ENCODE measurements at regions not wholly inside any gene's neighbourhood (a gene's known extent, or its start where the extent isn't known, plus 50 kb on each side); places are given as distances from the start of the nearest gene placed in this dataset.
"Not testable (repeated sequence)": the region's sequence is repeated elsewhere in the genome, so short reads cannot be mapped to it uniquely, and the experiment has no call there.

DNA sequence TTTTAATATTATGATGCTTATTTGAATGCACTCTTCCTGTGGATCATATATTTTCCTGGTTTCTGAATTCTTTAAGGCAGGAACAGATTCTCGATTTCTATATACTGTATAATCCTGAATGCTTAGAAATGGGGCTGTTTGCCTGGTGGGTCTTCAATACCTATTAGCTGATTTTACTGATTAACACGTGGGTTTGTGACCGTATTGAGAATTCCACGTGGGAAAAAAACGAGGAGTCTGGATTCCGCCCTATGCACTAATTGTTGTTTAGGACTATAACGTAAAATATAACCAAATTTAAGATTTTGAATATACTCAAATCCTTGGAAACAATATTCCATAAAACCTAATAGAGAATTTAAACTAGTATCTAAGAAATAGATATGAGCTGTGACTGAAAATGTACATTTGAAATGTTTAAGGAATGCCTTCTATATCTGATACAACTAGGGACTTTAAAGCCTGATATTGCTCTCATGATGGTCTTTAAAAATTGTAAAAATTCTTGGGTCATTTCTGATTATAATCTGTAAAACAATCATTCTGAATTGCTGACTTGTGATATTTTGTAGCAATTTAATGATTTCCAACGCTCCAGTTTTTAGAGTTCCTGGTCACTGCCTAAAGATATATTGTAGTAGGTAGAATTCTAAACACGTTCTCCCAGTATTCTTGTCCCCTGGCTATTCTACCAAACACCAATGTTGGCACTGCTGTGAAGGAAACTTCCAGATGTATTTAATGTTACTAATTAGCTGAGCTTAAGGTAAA lies 93.6 kb upstream of the NOX3 start:
- CTCF ChIA-PET, result no interaction called here
- peaks cover 5% of the 10 kb centered on the region for H3K27me3 Mint-ChIP-seq
- no peak for DNase-seq
- H3K4me3 Mint-ChIP-seq, result no peak overlapping the region
- no peaks in the 10 kb centered on the region for H3K36me3 Mint-ChIP-seq
- H3K27ac Mint-ChIP-seq, result no peak overlapping the region
- no peaks in the 10 kb centered on the region for H3K9me3 Mint-ChIP-seq
- H3K4me1 Mint-ChIP-seq, result no peaks in the 10 kb centered on the region

DNA sequence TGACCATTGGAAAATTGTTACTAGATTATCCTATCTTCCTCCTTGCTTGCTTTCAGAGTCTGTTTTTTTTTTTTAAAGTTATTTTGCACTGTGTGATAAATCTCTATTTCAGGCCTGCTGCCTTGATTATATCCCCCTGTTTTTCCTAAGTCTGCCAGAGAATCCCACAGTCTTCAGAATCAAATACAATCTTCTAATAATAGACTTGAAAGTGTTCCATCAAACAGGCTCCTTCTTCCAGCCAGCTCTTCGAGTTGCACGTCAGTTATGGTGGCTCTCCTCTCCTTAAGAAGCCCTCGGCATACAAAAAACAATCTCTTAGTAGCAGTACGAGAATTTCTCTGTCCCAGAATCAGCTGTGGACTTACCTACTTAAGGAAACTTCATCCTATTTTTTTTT lies 92.9 kb upstream of the NOX3 start:
- no peak overlapping the region for H3K27ac Mint-ChIP-seq
- no peaks in the 10 kb centered on the region for H3K36me3 Mint-ChIP-seq
- no peak for DNase-seq
- CTCF ChIA-PET, result no interaction called here
- H3K4me3 Mint-ChIP-seq, result no peak overlapping the region
- H3K4me1 Mint-ChIP-seq, result no peaks in the 10 kb centered on the region
- peaks cover 5% of the 10 kb centered on the region for H3K27me3 Mint-ChIP-seq
- H3K9me3 Mint-ChIP-seq, result no peaks in the 10 kb centered on the region

GRCh38 chr6:155544677-155545076 lies 89.0 kb upstream of the NOX3 start:
- Mint-ChIP-seq H3K36me3 (no peaks in the 10 kb centered on the region), H3K9me3 (no peaks in the 10 kb centered on the region), H3K4me1 (no peaks in the 10 kb centered on the region), H3K4me3 (no peak overlapping the region), H3K27ac (no peak overlapping the region), H3K27me3 (peaks cover 5% of the 10 kb centered on the region)
- CTCF ChIA-PET, result no interaction called here
- no peak for DNase-seq

GRCh38 chr6:155543166-155543847 lies 87.7 kb upstream of the NOX3 start:
- H3K36me3 Mint-ChIP-seq, result no peaks in the 10 kb centered on the region
- no peaks in the 10 kb centered on the region for H3K9me3 Mint-ChIP-seq
- H3K4me3 Mint-ChIP-seq, result no peak overlapping the region
- H3K4me1 Mint-ChIP-seq, result no peaks in the 10 kb centered on the region
- H3K27me3 Mint-ChIP-seq, result peaks cover 5% of the 10 kb centered on the region
- H3K27ac Mint-ChIP-seq, result no peak overlapping the region
- no peak for DNase-seq
- CTCF ChIA-PET, result interaction anchor here (1.0 to 1.8 kb wide), 2 partner anchors 11 to 17 kb away, joined by 3 to 6 read pairs; no protein-coding TSS in a partner anchor

- Mint-ChIP-seq H3K27ac (no peak overlapping the region), H3K9me3 (no peaks in the 10 kb centered on the region), H3K36me3 (no peaks in the 10 kb centered on the region), H3K27me3 (peaks cover 5% of the 10 kb centered on the region), H3K4me1 (no peaks in the 10 kb centered on the region), H3K4me3 (no peak overlapping the region)
- DNase-seq, result no peak
- CTCF ChIA-PET, result no interaction called here
Observed at GRCh38 chr6:155542036-155542435, 86.4 kb upstream of the NOX3 start.

DNA sequence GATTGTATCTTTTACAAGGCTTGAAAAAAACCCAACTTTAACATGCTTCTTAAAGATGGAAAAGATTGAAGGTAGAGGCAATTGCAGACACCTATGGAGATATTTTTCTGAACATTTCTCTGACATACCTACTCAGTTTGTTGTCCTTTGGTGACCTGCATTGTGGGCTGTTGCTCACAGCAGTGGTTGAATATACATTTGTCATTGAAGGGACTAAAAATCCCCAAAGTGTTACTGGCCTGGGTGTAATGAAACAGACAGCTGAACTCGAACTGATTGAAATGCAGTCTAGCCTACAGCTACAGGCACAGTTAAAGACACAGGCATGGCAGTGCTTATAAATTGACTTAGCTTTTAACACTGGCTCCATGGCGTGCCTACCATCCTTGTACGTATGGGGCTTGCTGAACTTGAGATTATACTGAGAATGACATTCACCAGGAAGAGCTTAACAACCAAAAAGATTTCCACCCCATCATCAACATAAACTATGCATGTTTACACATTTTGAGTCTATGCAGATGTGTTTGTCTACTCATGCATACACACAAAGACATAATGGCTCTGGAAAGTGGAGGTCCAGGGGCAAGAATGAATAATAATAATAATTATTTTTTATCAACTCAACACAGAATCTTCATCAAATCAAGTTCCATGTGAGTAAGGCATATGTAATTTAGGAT lies 83.2 kb upstream of the NOX3 start:
- H3K27me3 Mint-ChIP-seq, result no peaks in the 10 kb centered on the region
- no peak overlapping the region for H3K27ac Mint-ChIP-seq
- no peak for DNase-seq
- H3K4me1 Mint-ChIP-seq, result no peaks in the 10 kb centered on the region
- CTCF ChIA-PET, result no interaction called here
- no peak overlapping the region for H3K4me3 Mint-ChIP-seq
- no peaks in the 10 kb centered on the region for H3K36me3 Mint-ChIP-seq
- no peaks in the 10 kb centered on the region for H3K9me3 Mint-ChIP-seq

- CTCF ChIA-PET, result interaction anchor here (0.7 kb wide), 1 partner anchor 231 kb away, joined by 3 read pairs; no protein-coding TSS in a partner anchor
- no peak overlapping the region for H3K4me3 Mint-ChIP-seq
- no peaks in the 10 kb centered on the region for H3K27me3 Mint-ChIP-seq
Observed at GRCh38 chr6:155534678-155535077, 79.0 kb upstream of the NOX3 start.

GRCh38 chr6:155530219-155530834 lies 74.7 kb upstream of the NOX3 start:
- no peak overlapping the region for H3K27ac Mint-ChIP-seq
- CTCF ChIA-PET, result interaction anchor here (1.3 to 2.1 kb wide), 2 partner anchors 9 to 202 kb away, joined by 3 to 22 read pairs; no protein-coding TSS in a partner anchor
- peak; percentile 22 for DNase-seq
- no peak overlapping the region for H3K4me3 Mint-ChIP-seq
- no peaks in the 10 kb centered on the region for H3K9me3 Mint-ChIP-seq
- H3K4me1 Mint-ChIP-seq, result peaks cover 7% of the 10 kb centered on the region
- no peaks in the 10 kb centered on the region for H3K27me3 Mint-ChIP-seq
- H3K36me3 Mint-ChIP-seq, result no peaks in the 10 kb centered on the region

More at GRCh38 chr6:155534678-155535077, 79.0 kb upstream of the NOX3 start:
- no peak overlapping the region for H3K27ac Mint-ChIP-seq
- H3K36me3 Mint-ChIP-seq, result no peaks in the 10 kb centered on the region
- H3K4me1 Mint-ChIP-seq, result no peaks in the 10 kb centered on the region
- no peaks in the 10 kb centered on the region for H3K9me3 Mint-ChIP-seq
- no peak for DNase-seq

DNA sequence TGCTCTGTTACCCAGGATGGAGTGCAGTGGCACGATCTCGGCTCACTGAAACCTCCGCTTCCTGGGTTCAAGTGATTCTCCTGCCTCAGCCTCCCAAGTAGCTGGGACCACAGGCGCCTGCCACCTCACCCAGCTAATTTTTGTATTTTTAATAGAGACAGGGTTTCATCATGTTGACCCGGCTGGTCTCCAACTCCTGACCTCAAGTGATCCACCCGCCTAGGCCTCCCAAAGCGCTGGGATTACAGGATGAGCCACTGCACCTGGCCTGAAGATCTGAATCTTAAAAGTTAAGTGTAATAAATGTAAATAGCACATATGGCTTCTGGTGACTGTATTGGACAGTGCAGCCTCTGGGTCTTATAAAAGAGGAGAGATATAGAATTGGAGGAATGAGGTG lies 74.2 kb upstream of the NOX3 start:
- not testable (repeated sequence) for H3K36me3 Mint-ChIP-seq, H3K27me3 Mint-ChIP-seq, DNase-seq, H3K4me1 Mint-ChIP-seq, H3K9me3 Mint-ChIP-seq, H3K4me3 Mint-ChIP-seq, H3K27ac Mint-ChIP-seq
- CTCF ChIA-PET, result interaction anchor here (0.6 to 2.1 kb wide), 5 partner anchors 9 to 201 kb away, joined by 3 to 22 read pairs (median 4); no protein-coding TSS in a partner anchor

- Mint-ChIP-seq H3K27me3 (no peaks in the 10 kb centered on the region), H3K4me1 (peaks cover 12% of the 10 kb centered on the region), H3K36me3 (peaks cover 2% of the 10 kb centered on the region), H3K27ac (no peak overlapping the region), H3K4me3 (no peak overlapping the region), H3K9me3 (no peaks in the 10 kb centered on the region)
- DNase-seq, result no peak
- CTCF ChIA-PET, result interaction anchor here (0.6 to 2.1 kb wide), 8 partner anchors 8 to 213 kb away, joined by 3 to 22 read pairs (median 4); no protein-coding TSS in a partner anchor
Observed at GRCh38 chr6:155528982-155529453, 73.4 kb upstream of the NOX3 start.

DNA sequence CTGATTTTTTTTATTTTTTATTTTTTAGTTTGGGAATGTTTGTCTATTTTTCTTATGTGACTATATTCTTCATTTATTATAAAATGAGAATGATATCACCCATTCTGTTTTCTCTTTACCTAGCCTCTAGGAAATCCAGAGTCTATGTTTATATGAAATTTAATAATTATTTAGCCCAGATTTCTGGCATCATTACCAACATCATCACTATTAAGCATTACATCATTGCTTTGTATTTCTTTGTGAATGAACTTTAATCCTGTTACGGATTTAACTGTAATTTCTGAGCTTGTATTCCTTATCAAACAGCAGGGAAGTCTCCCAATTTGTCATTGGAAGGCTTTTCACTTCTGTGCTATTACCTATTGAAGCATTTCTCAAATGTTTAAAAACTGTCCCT lies 72.7 kb upstream of the NOX3 start:
- Mint-ChIP-seq H3K27ac (no peak overlapping the region), H3K4me3 (no peak overlapping the region), H3K27me3 (no peaks in the 10 kb centered on the region), H3K36me3 (peaks cover 2% of the 10 kb centered on the region), H3K4me1 (peaks cover 15% of the 10 kb centered on the region), H3K9me3 (no peaks in the 10 kb centered on the region)
- CTCF ChIA-PET, result interaction anchor here (0.8 to 2.1 kb wide), 4 partner anchors 14 to 212 kb away, joined by 3 to 22 read pairs (median 4); no protein-coding TSS in a partner anchor
- no peak for DNase-seq

GRCh38 chr6:155527443-155527842 lies 71.8 kb upstream of the NOX3 start:
- peaks cover 2% of the 10 kb centered on the region for H3K36me3 Mint-ChIP-seq
- CTCF ChIA-PET, result no interaction called here
- peaks cover 15% of the 10 kb centered on the region for H3K4me1 Mint-ChIP-seq
- no peak overlapping the region for H3K27ac Mint-ChIP-seq
- H3K4me3 Mint-ChIP-seq, result no peak overlapping the region
- no peaks in the 10 kb centered on the region for H3K27me3 Mint-ChIP-seq
- DNase-seq, result no peak
- H3K9me3 Mint-ChIP-seq, result no peaks in the 10 kb centered on the region

DNA sequence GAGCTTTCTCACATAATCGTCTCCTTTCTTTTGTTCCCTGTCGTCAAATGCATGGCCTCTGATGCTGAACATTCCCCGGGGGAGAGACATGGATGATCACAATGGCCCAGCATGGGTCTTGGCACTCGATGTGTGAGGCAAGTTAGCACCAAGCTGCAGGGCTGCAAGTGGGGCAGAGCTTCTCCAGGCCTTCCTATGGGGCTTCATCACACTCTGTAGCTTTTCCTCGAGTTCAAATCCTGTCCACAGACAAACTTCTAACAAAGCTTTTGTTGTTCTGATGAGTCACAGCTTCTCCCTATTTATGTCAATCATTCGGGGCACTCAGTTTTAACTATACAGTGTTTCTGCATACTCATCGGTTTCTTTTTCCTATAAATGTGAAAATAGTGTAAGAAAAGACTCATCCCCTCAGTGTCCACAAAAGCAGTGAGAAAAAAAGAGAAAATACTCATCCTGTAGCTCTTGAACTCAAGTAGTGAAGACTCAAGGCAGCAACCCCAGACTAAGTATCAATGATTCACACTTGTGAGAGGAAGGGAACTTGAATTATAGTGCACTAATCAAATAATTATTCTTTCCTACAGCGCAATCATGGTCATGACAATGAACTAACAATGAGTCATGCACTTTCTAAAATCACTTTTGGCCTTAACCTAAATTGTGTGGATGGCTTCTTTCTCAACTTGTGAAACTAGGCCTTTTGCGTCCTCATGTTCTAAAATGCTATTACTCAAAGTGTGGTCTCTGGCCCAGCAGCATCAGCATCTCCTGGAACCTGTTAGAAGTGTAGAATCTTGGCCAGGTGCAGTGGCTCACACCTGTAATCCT lies 68.4 kb upstream of the NOX3 start:
- Mint-ChIP-seq H3K27me3 (no peaks in the 10 kb centered on the region), H3K27ac (peak overlapping the region; percentile 35), H3K4me1 (peaks cover 11% of the 10 kb centered on the region), H3K36me3 (peaks cover 2% of the 10 kb centered on the region), H3K9me3 (no peaks in the 10 kb centered on the region), H3K4me3 (no peak overlapping the region)
- CTCF ChIA-PET, result interaction anchor here (0.6 to 1.7 kb wide), 2 partner anchors 18 to 1417 kb away, joined by 3 read pairs; no protein-coding TSS in a partner anchor
- no peak for DNase-seq
